Skeletal muscle tissue (tissue), 3 donors: ENCODE measurements at regions not wholly inside any gene's neighbourhood (a gene's known extent, or its start where the extent isn't known, plus 50 kb on each side); places are given as distances from the start of the nearest gene placed in this dataset.
A peak's percentile ranks its signal among the peaks of the same experiment; 100 is the strongest.

Experiments used
- H3K27ac ChIP-seq: one replicate; pipeline ENCODE4 v1.7.0; 2013; ENCODE audit warnings: mild to moderate bottlenecking, low read depth, low read length, inconsistent platforms
- H3K27me3 ChIP-seq, 3 donors: one replicate each; pipeline ENCODE4 v1.7.0; 2013; ENCODE audit warnings: low read length in 3 of 3; ENCODE audit not compliant: control insufficient read depth in 3 of 3, insufficient read depth in 3 of 3
- H3K36me3 ChIP-seq, 3 donors: one replicate each; pipeline ENCODE4 v1.7.0; 2013; ENCODE audit warnings: low read length in 3 of 3; ENCODE audit not compliant: control insufficient read depth in 3 of 3, insufficient read depth in 3 of 3
- H3K4me1 ChIP-seq, 3 donors: one replicate each; pipeline ENCODE4 v1.7.0; 2013; ENCODE audit warnings: low read length in 3 of 3, mild to moderate bottlenecking in 3 of 3; ENCODE audit not compliant: control insufficient read depth in 3 of 3, insufficient read depth in 3 of 3
- H3K4me3 ChIP-seq, 3 donors: one replicate each; pipeline ENCODE4 v1.7.0; 2013; ENCODE audit warnings: low read length in 3 of 3
- H3K9ac ChIP-seq, 3 donors: one replicate each; pipeline ENCODE4 v1.7.0; 2013; ENCODE audit warnings: low read length in 3 of 3, mild to moderate bottlenecking in 3 of 3, moderate library complexity in 2 of 3, low read depth in 1 of 3
- H3K9me3 ChIP-seq, 3 donors: one replicate each; pipeline ENCODE4 v1.7.0; 2013; ENCODE audit warnings: low read length in 3 of 3; ENCODE audit not compliant: control insufficient read depth in 3 of 3
- donor health status: Osteomylitis.

DNA sequence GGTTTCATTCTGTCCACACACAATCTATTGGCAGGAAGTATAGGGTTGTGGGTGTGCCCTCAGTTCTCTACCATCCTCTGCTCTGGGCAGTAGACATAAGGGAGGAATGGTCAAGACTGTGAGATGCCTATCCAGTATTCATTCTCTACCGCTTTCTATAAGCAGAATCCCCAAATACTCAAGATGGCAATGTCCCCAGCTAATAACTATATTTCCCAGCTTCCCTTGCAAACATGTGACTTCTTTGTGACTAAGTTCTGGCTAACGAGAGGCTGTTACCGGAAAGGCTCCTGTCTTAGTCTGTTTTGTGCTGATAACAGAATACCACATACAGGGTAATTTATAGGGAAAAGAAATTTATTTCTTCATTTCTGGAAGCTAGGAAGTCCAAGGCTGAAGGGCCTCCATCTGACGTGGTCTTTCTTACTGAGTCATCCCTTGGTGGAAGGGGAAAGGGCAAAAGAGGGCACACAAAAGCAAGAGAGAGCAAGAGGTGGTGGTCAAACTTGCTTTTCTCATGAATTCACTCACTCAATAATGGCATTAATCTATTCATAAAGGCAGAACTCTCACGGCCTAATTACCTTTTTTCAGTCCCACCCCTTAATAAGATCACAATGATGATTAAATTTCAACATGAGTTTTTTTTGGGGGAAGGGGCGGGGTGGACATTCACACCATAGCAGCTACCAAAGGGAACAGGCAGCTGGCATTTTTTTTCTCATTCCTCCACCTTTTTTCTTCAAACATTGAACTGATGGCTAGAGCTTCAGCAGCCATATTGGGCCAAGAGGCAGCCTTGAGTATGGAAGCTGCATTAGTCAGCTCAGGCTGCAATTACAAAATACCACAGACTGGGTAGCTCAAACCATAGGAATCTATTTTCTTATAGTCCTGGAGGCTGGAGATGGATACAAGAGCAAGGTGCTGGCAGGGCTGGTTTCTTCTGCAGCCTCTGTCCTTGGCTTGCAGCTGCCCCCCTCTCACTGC, 109.7 kb upstream of the OR9Q1 start:
- H3K27me3 ChIP-seq: no peaks in the 10 kb centered on the region
- no peaks in the 10 kb centered on the region for H3K9me3 ChIP-seq
- H3K36me3 ChIP-seq: no peaks in the 10 kb centered on the region
- H3K9ac ChIP-seq: no peak overlapping the region
- H3K27ac ChIP-seq: no peak overlapping the region
- H3K4me3 ChIP-seq: no peak overlapping the region
- no peaks in the 10 kb centered on the region for H3K4me1 ChIP-seq

- Histone ChIP-seq H3K4me1 (no peaks in the 10 kb centered on the region), H3K9me3 (no peaks in the 10 kb centered on the region), H3K27ac (no peak overlapping the region), H3K36me3 (no peaks in the 10 kb centered on the region), H3K9ac (no peak overlapping the region), H3K27me3 (no peaks in the 10 kb centered on the region), H3K4me3 (no peak overlapping the region)
These were observed 106.0 kb upstream of the OR9Q1 start for GRCh38 chr11:57917632-57918031.

DNA sequence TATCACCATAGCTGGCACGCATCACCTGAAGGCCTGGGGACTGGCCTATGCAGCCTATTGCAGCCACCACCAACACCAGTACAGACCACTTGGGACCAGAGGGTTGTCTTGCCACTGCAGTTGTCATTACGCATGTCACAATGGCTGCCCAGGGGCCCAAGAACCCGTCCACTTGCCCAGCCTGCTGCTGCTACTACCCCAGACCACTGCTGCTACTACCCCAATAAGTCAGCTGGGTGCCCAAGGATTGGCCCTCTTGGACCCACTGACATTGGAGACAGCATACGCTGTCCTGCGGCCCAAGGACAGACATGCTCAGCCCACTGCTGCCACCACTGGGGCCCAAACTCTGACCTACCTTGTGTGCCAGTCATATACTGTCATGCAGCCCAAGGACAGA, 102.7 kb upstream of the OR9Q1 start:
- Histone ChIP-seq H3K4me3 (no peak overlapping the region), H3K4me1 (no peaks in the 10 kb centered on the region), H3K27ac (no peak overlapping the region), H3K27me3 (no peaks in the 10 kb centered on the region), H3K9me3 (no peaks in the 10 kb centered on the region), H3K9ac (no peak overlapping the region), H3K36me3 (no peaks in the 10 kb centered on the region)

DNA sequence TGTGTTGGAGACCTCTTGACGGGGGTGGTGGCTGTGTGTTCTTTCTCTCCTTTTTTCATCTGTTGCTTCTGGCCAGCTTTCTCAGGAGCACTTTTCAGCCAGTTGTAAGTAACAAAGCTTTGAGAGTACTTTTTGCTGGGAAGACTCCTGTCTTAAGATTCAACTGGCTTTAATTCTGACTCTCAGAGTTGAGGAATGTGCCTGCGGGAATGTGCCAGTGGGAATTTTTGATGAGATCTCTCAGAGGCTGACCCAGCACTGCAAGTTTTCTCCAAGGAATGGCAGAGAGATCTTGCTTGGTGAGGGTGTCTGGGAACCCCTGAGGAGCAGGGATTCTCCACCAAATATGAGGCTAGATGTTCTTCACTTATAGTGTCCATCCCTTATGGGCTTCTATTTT, 91.6 kb upstream of the OR9Q1 start:
- Histone ChIP-seq H3K9ac (no peak overlapping the region), H3K36me3 (no peaks in the 10 kb centered on the region), H3K27me3 (peaks cover 0 to 2% (median 0%) of the 10 kb centered on the region in 3 donors), H3K27ac (no peak overlapping the region), H3K4me3 (no peak overlapping the region), H3K9me3 (no peaks in the 10 kb centered on the region), H3K4me1 (no peaks in the 10 kb centered on the region)

DNA sequence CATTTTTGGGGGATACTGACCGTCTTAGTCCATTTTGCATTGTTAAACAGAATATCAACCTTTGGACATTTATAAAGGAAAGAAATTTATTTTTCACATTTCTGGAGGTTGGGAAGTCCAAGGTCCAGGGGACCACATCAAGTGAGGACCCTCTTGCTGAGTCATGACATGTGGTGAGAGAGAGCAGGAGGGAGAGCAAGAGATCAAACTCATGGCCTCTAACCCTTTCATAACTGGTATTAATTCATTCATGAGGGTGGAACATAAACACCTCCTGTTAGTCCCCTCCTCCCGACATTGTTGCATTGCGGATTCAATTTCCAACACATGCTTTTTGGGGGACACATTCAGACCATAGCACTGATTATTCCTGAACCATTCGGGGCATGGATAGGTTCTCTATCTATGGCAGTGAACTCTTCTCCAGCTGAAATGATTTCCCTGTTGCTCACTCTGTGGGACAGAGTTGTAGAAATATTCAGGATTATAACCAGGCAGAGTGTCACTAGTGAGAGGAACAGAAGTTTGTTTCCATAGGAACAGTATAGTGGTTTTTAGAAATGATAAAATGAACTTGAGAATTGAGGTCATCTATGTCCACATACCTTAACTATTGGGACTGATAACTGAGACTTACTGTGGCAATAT, 88.2 kb upstream of the OR9Q1 start:
- peaks cover 0 to 2% (median 0%) of the 10 kb centered on the region in 3 donors for H3K27me3 ChIP-seq
- no peak overlapping the region for H3K4me3 ChIP-seq
- H3K4me1 ChIP-seq: no peaks in the 10 kb centered on the region
- no peak overlapping the region for H3K9ac ChIP-seq
- no peaks in the 10 kb centered on the region for H3K36me3 ChIP-seq
- peak overlapping the region; percentile 23 for H3K27ac ChIP-seq
- H3K9me3 ChIP-seq: no peaks in the 10 kb centered on the region

DNA sequence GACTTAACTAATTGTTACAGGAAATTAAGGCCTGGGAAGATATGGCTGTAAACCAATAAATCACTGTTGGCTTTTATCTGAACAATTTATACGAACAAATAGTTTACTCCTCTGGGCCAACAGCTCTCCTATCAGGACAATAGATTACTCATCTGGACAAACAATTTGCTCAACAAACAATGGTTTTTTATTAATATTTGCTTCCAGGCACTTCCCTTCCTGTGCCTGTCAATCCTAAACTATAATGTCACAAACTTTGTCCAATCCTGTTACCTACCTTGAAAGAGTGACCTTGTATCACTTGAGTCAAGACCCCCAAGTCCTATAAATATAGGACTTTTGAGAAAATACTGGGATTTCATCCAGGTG, 87.6 kb upstream of the OR9Q1 start:
- no peak overlapping the region for H3K9ac ChIP-seq
- H3K4me1 ChIP-seq: no peaks in the 10 kb centered on the region
- H3K36me3 ChIP-seq: no peaks in the 10 kb centered on the region
- H3K4me3 ChIP-seq: no peak overlapping the region
- H3K9me3 ChIP-seq: no peaks in the 10 kb centered on the region
- peak overlapping the region; percentile 23 for H3K27ac ChIP-seq
- peaks cover 0 to 2% (median 0%) of the 10 kb centered on the region in 3 donors for H3K27me3 ChIP-seq

GRCh38 chr11:57937431-57937830, 86.2 kb upstream of the OR9Q1 start:
- Histone ChIP-seq H3K27me3 (no peaks in the 10 kb centered on the region), H3K27ac (no peak overlapping the region), H3K36me3 (no peaks in the 10 kb centered on the region), H3K4me3 (no peak overlapping the region), H3K9ac (no peak overlapping the region), H3K9me3 (no peaks in the 10 kb centered on the region), H3K4me1 (no peaks in the 10 kb centered on the region)

DNA sequence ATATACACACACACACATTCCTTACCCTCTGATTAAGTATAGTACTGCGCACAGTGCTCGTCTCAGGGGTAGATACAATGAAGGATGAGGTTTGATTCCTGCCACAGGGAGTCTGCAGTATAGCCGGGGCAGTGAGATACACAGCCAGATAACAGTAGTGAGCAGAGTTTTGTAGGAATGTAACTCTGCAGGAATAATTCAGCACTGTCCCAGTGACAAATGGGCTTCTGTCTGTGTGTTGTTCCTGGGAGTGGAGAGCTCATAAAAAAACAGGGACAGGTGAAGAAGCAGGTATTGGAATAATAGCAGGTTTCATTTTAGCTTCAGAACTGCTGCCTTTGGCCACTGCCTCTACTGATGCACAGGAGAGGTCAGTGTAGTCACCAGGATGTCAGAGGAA, 85.3 kb upstream of the OR9Q1 start:
- no peaks in the 10 kb centered on the region for H3K9me3 ChIP-seq
- no peak overlapping the region for H3K27ac ChIP-seq
- H3K36me3 ChIP-seq: no peaks in the 10 kb centered on the region
- no peak overlapping the region for H3K4me3 ChIP-seq
- H3K4me1 ChIP-seq: no peaks in the 10 kb centered on the region
- no peaks in the 10 kb centered on the region for H3K27me3 ChIP-seq
- H3K9ac ChIP-seq: no peak overlapping the region

- Histone ChIP-seq H3K9me3 (no peaks in the 10 kb centered on the region), H3K4me1 (no peaks in the 10 kb centered on the region), H3K9ac (no peak overlapping the region), H3K4me3 (no peak overlapping the region), H3K27me3 (no peaks in the 10 kb centered on the region), H3K27ac (no peak overlapping the region), H3K36me3 (no peaks in the 10 kb centered on the region)
These were observed 83.5 kb upstream of the OR9Q1 start for GRCh38 chr11:57940044-57940756.

GRCh38 chr11:57941875-57942274, 81.8 kb upstream of the OR9Q1 start:
- Histone ChIP-seq H3K4me1 (no peaks in the 10 kb centered on the region), H3K9ac (no peak overlapping the region), H3K27me3 (no peaks in the 10 kb centered on the region), H3K9me3 (no peaks in the 10 kb centered on the region), H3K27ac (no peak overlapping the region), H3K36me3 (no peaks in the 10 kb centered on the region), H3K4me3 (no peak overlapping the region)
